GM12878 (cell line): ENCODE measurements at regions not wholly inside any gene's neighbourhood (a gene's known extent, or its start where the extent isn't known, plus 50 kb on each side); places are given as distances from the start of the nearest gene placed in this dataset.

Source experiments
- ATAC-seq: fragments of 200-7000 bp; cut with Tn5 transposase; 3 replicates; pipeline ENCODE4 v1.9.1; 2020; ENCODE audit warnings: mild to moderate bottlenecking, moderate library complexity
- BruUV-seq: library from RNA; stranded (reverse); fragments of 400-500 nt; replicated peaks from 2 replicates; lab custom pipeline; 2021; lab: Mats Ljungman, UMichigan
- CTCF ChIA-PET: fragments of 300-600 bp; sonication (Branson Sonifier 250); formaldehyde crosslinking; extraction: SDS; loops from one replicate; lab custom pipeline; 2021; ENCODE audit warnings: inconsistent platforms; lab: Yijun Ruan, JAX
- POLR2A ChIA-PET: fragments of 350-600 bp; formaldehyde crosslinking; extraction: SDS; loops from one replicate; lab custom pipeline; 2021; ENCODE audit warnings: inconsistent platforms; lab: Charles Lee
- RAD21 ChIA-PET: fragments of 300-600 bp; sonication (Branson Sonifier 250); formaldehyde crosslinking; loops from one replicate; lab custom pipeline; 2023; ENCODE audit warnings: antibody characterized with exemption; ENCODE audit not compliant: unreplicated experiment; lab: Charles Lee
- SMC1A ChIA-PET: fragments of 300-600 bp; sonication (Branson Sonifier 250); formaldehyde crosslinking; loops from one replicate; lab custom pipeline; 2023; ENCODE audit not compliant: unreplicated experiment, uncharacterized antibody; lab: Charles Lee
- DNase-seq: peaks from one replicate; pipeline ENCODE4 v3.0.0-alpha.2; 2011; ENCODE audit warnings: low read depth, low spot score
- FAIRE-seq: peaks from 3 replicates; lab custom pipeline; 2011; peaks lifted over from hg19 to GRCh38; lab: Jason Lieb, UNC
- H2AFZ ChIP-seq: 2 replicates; pipeline ENCODE4 v1.6.0; 2011; ENCODE audit warnings: low read depth, low read length, control low read depth; ENCODE audit not compliant: control insufficient read depth
- H3K27ac ChIP-seq: 2 replicates; pipeline ENCODE4 v1.5.1; 2011; ENCODE audit warnings: control low read depth; ENCODE audit not compliant: control insufficient read depth, insufficient read depth
- H3K27me3 ChIP-seq, 2 experiments: replicated peaks in 1 of 2; 2 replicates each; pipeline versions ENCODE4 v1.6.0 to v1.6.1; 2011; ENCODE audit warnings: low read length in 1 of 2; ENCODE audit not compliant: control insufficient read depth in 2 of 2, insufficient read depth in 2 of 2
- H3K36me3 ChIP-seq, 2 experiments: 2 replicates each; pipeline ENCODE4 v1.5.1; 2011; ENCODE audit warnings: low read length in 1 of 2; ENCODE audit not compliant: control insufficient read depth in 2 of 2, insufficient read depth in 2 of 2
- H3K4me1 ChIP-seq: 2 replicates; pipeline ENCODE4 v1.6.1; 2011; ENCODE audit warnings: mild to moderate bottlenecking, low read length, moderate library complexity, mixed read lengths; ENCODE audit not compliant: control insufficient read depth, insufficient read depth
- H3K4me2 ChIP-seq: 2 replicates; pipeline ENCODE4 v1.6.0; 2011; ENCODE audit warnings: control low read depth; ENCODE audit not compliant: control insufficient read depth, insufficient read depth
- H3K4me3 ChIP-seq: fragments of 200-600 bp; sonication (generic); 2 replicates; pipeline ENCODE4 v1.5.1; 2016
- H3K79me2 ChIP-seq: 2 replicates; pipeline ENCODE4 v1.6.0; 2011; ENCODE audit warnings: low read length; ENCODE audit not compliant: control insufficient read depth, insufficient read depth
- H3K9ac ChIP-seq: 2 replicates; pipeline ENCODE4 v1.8.0; 2011; ENCODE audit warnings: low read length, control low read depth, mixed read lengths; ENCODE audit not compliant: control insufficient read depth, insufficient read depth
- H3K9me3 ChIP-seq: replicated peaks from 3 replicates; pipeline ENCODE4 v1.5.1; 2011; ENCODE audit warnings: mild to moderate bottlenecking, low read length; ENCODE audit not compliant: control insufficient read depth, insufficient read depth
- H4K20me1 ChIP-seq: 2 replicates; pipeline ENCODE4 v1.6.0; 2011; ENCODE audit not compliant: control insufficient read depth, insufficient read depth
- BHLHE40 ChIP-seq, 2 experiments: fragments of 450-650 bp in 1 of 2; IDR thresholded peaks; 2 replicates each; pipeline ENCODE4 v1.6.1; 2011 to 2017; ENCODE audit warnings: low read depth in 2 of 2, borderline replicate concordance in 1 of 2, improper control_type of control experiment in 1 of 2, low read length in 1 of 2, mild to moderate bottlenecking in 1 of 2
- EGR1 ChIP-seq, 2 experiments: IDR thresholded peaks; 1 replicate in 1 of 2; 2 replicates in 1 of 2; pipeline ENCODE4 v1.6.1; 2011 to 2012; ENCODE audit warnings: low read depth in 2 of 2, low read length in 2 of 2, borderline replicate concordance in 1 of 2, mild to moderate bottlenecking in 1 of 2, moderate library complexity in 1 of 2
- IKZF1 ChIP-seq: fragments of 450-650 bp; conservative IDR thresholded peaks from 2 replicates; pipeline ENCODE4 v1.6.1; 2017; ENCODE audit warnings: antibody characterized with exemption, mild to moderate bottlenecking
- IRF3 ChIP-seq: fragments of 450-650 bp; IDR thresholded peaks from 2 replicates; pipeline ENCODE4 v1.6.1; 2014; ENCODE audit warnings: mild to moderate bottlenecking
- LARP7 ChIP-seq: fragments of 450-650 bp; IDR thresholded peaks from 2 replicates; pipeline ENCODE4 v1.6.1; 2017; ENCODE audit warnings: mild to moderate bottlenecking
- MTA3 ChIP-seq: IDR thresholded peaks from 2 replicates; pipeline ENCODE4 v1.6.1; 2012; ENCODE audit warnings: low read length, inconsistent platforms, borderline replicate concordance
- MYB ChIP-seq: fragments of 150-350 bp; IDR thresholded peaks from 2 replicates; pipeline ENCODE4 v1.6.1; 2014; ENCODE audit warnings: mild to moderate bottlenecking, low read depth, low read length, borderline replicate concordance
- NFXL1 ChIP-seq: fragments of 450-650 bp; IDR thresholded peaks from 2 replicates; pipeline ENCODE4 v1.6.1; 2017; ENCODE audit warnings: antibody characterized with exemption, mild to moderate bottlenecking, borderline replicate concordance
- POLR2AphosphoS2 ChIP-seq: IDR thresholded peaks from 2 replicates; pipeline ENCODE4 v1.6.1; 2011; ENCODE audit warnings: low read depth, mild to moderate bottlenecking, low read length, improper control_type of control experiment, moderate library complexity
- RBBP5 ChIP-seq: fragments of 200-600 bp; sonication (generic); conservative IDR thresholded peaks from 2 replicates; pipeline ENCODE4 v1.6.1; 2016
- RUNX3 ChIP-seq: IDR thresholded peaks from 2 replicates; pipeline ENCODE4 v1.6.1; 2012; ENCODE audit warnings: low read length, inconsistent platforms
- SIX5 ChIP-seq: IDR thresholded peaks from 2 replicates; pipeline ENCODE4 v1.6.1; 2011; ENCODE audit warnings: mild to moderate bottlenecking, low read depth, low read length, moderate library complexity; ENCODE audit not compliant: severe bottlenecking
- SMC3 ChIP-seq: IDR thresholded peaks from 2 replicates; pipeline ENCODE4 v1.6.1; 2011; ENCODE audit warnings: low read length, improper control_type of control experiment, borderline replicate concordance
- SUPT20H ChIP-seq: IDR thresholded peaks from 2 replicates; pipeline ENCODE4 v1.6.1; 2011; ENCODE audit warnings: low read depth, mild to moderate bottlenecking, low read length, moderate library complexity, borderline replicate concordance; ENCODE audit not compliant: control insufficient read depth
- TCF12 ChIP-seq: IDR thresholded peaks from 2 replicates; pipeline ENCODE4 v1.6.1; 2011; ENCODE audit warnings: low read depth, mild to moderate bottlenecking, low read length
- ZBTB33 ChIP-seq: fragments of 450-650 bp; IDR thresholded peaks from 2 replicates; pipeline ENCODE4 v1.6.1; 2017; ENCODE audit warnings: mild to moderate bottlenecking
- ZNF274 ChIP-seq: IDR thresholded peaks from one replicate; pipeline ENCODE4 v1.8.0; 2011; ENCODE audit not compliant: insufficient read length, insufficient read depth
- WGBS: methylation state at CpG from one replicate; pipeline ENCODE4 v1.1.6; 2016; ENCODE audit warnings: low lambda C conversion rate; ENCODE audit not compliant: insufficient replicate concordance, insufficient coverage; ENCODE audit errors: missing lambda C conversion rate; 5-methylcytosine and 5-hydroxymethylcytosine counted together
- in situ Hi-C: fragments of 300-500 bp; cut with MboI; formaldehyde crosslinking; loops from 9 replicates; pipeline ENCODE4 v1.14.3; 2018; ENCODE audit warnings: mixed read lengths
- intact Hi-C: fragments of 100-400 bp; cut with micrococcal nuclease; formaldehyde crosslinking; loops from one replicate; pipeline ENCODE4 v1.14.2; 2022; ENCODE audit not compliant: unreplicated experiment
- TF ChIP-seq, protein P1 (sequence below): fragments of 450-650 bp; IDR thresholded peaks from 2 replicates; pipeline ENCODE4 v1.6.1; 2016; ENCODE audit warnings: mild to moderate bottlenecking
- TF ChIP-seq, protein P2 (sequence below): fragments of 150-350 bp; IDR thresholded peaks from 2 replicates; pipeline ENCODE4 v1.6.1; 2016; ENCODE audit warnings: low read depth, low read length

DNA sequence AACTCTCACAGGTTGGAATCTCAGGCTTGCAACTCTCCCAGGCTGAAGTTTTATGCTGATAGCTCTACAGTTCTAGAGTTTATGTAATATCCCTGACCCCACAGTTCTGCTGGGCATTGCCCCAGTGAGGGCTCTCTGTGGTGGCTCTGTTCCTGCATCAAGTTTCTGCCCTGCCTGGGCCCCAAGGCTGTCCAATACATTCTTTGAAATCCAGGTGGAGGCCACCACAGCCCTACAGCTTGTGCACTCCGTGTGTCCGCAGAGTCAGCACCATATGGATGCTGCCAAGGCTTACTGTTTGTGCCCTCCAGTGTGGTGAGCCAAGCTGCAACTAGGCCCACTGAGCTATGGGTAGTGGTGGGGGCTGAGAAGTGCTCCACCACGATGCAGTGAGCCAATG is 1141.2 kb upstream of the EPHA6 start:
- H3K9ac ChIP-seq: no peak overlapping the region
- H3K9me3 ChIP-seq: no peaks in the 10 kb centered on the region
- RAD21 ChIA-PET: no interaction called here
- H2AFZ ChIP-seq: no peak overlapping the region
- 46% methylated on average over 3 of the region's 3 CpGs for WGBS
- in situ Hi-C loops: no loop called here
- H3K4me1 ChIP-seq: no peaks in the 10 kb centered on the region
- BruUV-seq: no TSS peak
- H3K27me3 ChIP-seq: no peaks in the 10 kb centered on the region
- SMC1A ChIA-PET: no interaction called here
- H3K4me2 ChIP-seq: no peak overlapping the region
- TF ChIP-seq, protein P1, sequence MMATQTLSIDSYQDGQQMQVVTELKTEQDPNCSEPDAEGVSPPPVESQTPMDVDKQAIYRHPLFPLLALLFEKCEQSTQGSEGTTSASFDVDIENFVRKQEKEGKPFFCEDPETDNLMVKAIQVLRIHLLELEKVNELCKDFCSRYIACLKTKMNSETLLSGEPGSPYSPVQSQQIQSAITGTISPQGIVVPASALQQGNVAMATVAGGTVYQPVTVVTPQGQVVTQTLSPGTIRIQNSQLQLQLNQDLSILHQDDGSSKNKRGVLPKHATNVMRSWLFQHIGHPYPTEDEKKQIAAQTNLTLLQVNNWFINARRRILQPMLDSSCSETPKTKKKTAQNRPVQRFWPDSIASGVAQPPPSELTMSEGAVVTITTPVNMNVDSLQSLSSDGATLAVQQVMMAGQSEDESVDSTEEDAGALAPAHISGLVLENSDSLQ: no peak
- no peak for TF ChIP-seq MTA3
- no peak for TF ChIP-seq RBBP5
- no peak for TF ChIP-seq SUPT20H
- TF ChIP-seq EGR1 (IDR thresholded peaks at IDR 0.05; ENCODE audit: borderline replicate concordance in 1 of 2, low read depth in 2 of 2, low read length in 2 of 2): no peak
- TF ChIP-seq TCF12: no peak
- no peak for TF ChIP-seq SMC3
- no peak for TF ChIP-seq RUNX3
- TF ChIP-seq ZNF274: no peak
- no peak for TF ChIP-seq MYB
- no peak for TF ChIP-seq ZBTB33
- no peak for TF ChIP-seq SIX5
- TF ChIP-seq NFXL1: no peak
- TF ChIP-seq, protein P2, sequence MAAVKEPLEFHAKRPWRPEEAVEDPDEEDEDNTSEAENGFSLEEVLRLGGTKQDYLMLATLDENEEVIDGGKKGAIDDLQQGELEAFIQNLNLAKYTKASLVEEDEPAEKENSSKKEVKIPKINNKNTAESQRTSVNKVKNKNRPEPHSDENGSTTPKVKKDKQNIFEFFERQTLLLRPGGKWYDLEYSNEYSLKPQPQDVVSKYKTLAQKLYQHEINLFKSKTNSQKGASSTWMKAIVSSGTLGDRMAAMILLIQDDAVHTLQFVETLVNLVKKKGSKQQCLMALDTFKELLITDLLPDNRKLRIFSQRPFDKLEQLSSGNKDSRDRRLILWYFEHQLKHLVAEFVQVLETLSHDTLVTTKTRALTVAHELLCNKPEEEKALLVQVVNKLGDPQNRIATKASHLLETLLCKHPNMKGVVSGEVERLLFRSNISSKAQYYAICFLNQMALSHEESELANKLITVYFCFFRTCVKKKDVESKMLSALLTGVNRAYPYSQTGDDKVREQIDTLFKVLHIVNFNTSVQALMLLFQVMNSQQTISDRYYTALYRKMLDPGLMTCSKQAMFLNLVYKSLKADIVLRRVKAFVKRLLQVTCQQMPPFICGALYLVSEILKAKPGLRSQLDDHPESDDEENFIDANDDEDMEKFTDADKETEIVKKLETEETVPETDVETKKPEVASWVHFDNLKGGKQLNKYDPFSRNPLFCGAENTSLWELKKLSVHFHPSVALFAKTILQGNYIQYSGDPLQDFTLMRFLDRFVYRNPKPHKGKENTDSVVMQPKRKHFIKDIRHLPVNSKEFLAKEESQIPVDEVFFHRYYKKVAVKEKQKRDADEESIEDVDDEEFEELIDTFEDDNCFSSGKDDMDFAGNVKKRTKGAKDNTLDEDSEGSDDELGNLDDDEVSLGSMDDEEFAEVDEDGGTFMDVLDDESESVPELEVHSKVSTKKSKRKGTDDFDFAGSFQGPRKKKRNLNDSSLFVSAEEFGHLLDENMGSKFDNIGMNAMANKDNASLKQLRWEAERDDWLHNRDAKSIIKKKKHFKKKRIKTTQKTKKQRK: no peak
- no peak for TF ChIP-seq POLR2AphosphoS2
- TF ChIP-seq IKZF1: no peak
- TF ChIP-seq BHLHE40 (IDR thresholded peaks at IDR 0.05; ENCODE audit: borderline replicate concordance in 1 of 2, low read depth in 2 of 2, low read length in 1 of 2): no peak
- TF ChIP-seq LARP7: no peak
- TF ChIP-seq IRF3: no peak
- FAIRE-seq: no peak
- H4K20me1 ChIP-seq: no peaks in the 10 kb centered on the region
- H3K27ac ChIP-seq: no peak overlapping the region
- no peak for ATAC-seq
- CTCF ChIA-PET: no interaction called here
- DNase-seq: no peak
- POLR2A ChIA-PET: no interaction called here
- no peaks in the 10 kb centered on the region for H3K79me2 ChIP-seq
- no peaks in the 10 kb centered on the region for H3K36me3 ChIP-seq
- intact Hi-C loops: no loop called here
- H3K4me3 ChIP-seq: no peak overlapping the region
